ENCODE measurements at regions not wholly inside any gene's neighbourhood (a gene's known extent, or its start where the extent isn't known, plus 50 kb on each side); places are given as distances from the start of the nearest gene placed in this dataset.

DNA sequence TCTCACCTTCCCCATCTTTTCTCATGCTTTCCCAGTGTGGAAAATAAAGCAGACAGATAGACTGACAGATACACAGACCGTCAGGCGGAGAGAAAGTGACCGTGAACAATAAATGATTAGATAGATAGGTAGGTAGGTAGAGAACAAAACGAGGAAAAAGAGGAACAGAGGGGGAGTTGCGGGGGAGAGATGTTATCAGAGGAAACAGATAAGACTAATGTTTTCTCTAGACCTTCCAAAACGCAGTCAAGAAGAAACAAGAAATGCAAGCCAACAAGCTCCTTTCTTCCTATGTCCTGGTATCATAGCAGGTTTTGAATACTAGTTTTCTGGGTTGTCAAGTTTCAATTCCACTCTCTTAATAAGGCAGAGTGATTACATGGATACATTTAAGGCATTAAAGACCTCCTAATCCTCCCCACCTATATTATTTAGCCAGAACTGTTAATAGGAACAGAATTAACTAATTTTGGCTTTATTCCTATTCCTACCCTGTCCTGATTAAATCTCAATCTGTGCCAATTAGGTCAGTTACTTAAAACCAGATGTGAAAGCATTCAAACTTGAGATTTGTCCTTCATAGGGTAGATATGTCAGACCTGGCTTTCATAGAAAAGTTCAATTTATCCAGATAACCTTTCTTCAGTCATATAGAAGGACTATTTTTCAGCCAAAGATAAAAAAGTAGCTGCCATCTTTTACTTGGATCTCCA lies 89.0 kb upstream of the PTPRR start:
- no peak for DNase-seq (ENCODE audit: low spot score)

DNA sequence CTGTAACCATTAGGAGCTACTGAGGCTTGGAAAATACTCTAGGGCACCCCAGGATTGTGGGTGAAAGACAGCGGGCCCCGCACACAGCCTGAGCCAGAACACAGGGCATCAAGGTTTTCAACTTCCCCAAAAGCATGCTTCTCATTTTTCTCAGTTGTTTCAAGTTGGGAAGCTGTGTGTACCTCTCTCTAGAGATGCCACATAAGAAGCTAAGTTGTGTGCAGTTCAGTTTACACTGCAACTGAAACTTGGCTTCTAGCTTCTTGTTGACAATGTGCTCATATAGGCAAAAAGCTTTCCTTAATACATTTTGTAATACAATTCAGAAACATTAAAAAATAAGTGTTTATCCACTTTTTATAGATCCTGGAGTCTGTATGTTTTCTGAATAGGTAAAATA lies 88.1 kb upstream of the PTPRR start:
- DNase-seq (ENCODE audit: low spot score), result no peak

DNA sequence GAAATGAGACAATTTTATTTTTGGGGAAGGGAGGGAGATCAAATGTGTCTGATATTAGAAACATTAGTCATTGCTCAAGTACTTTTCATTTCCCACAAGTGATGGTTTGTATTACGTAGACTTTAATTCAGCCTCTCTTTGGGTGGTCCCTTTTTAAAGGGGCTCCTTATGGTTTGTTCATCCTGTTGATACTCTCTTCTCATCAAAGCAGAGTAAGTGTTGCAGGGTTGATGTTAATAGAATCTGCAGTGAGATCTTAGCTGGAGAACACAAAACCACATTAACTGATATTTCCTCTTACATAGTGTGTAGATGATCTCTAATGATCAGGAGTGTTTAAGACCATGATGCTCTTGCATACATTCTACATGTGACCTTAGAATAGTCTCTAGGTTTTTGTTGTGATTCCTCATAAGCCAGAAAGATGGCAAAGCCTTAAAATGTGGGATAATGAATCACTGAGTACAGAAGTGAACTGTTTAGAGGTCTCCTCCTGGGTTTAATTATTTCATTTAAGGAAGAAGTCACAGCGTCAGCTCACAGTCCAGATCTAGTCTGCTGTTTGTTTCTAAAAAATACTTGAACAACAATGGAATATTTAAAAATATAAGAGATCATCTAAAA lies 87.4 kb upstream of the PTPRR start:
- no peak for DNase-seq (ENCODE audit: low spot score)

DNA sequence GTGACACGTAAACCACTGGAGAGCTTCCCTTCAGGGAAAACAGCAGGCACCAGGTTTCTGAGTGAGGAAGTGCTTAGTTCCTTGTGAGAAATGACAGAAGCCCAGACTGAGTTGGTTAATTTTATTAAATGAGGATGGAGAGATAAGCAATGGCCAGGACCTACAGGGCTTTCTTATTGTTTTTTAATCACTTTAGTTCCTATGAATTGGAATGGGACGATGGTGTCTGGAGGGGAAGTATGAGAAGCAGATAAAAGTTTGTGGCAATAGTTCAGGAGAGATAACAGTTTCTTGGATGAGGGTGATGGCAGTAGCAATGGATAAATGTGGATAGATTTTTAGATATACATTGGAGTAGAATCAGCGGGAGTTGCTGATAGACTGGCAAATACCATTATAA lies 86.5 kb upstream of the PTPRR start:
- no peak for DNase-seq (ENCODE audit: low spot score)

DNA sequence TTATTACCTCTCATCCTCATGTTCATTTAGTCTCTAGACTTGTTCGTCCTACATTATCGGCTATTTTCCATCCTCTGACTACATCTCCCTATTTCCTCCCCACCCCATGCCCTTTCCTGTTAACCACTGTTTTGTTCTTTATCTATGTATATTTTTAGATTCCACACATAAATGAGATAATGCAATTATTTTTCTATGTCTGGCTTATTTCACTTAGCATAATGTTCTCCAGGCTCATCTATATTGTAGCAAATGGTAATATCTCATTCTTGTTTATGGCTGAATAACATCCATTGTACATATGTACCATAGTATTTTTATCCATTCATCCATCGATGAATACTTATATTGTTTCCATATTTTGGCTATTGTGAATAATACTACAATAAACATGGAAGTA lies 84.6 kb upstream of the PTPRR start:
- DNase-seq (ENCODE audit: low spot score), result no peak

DNA sequence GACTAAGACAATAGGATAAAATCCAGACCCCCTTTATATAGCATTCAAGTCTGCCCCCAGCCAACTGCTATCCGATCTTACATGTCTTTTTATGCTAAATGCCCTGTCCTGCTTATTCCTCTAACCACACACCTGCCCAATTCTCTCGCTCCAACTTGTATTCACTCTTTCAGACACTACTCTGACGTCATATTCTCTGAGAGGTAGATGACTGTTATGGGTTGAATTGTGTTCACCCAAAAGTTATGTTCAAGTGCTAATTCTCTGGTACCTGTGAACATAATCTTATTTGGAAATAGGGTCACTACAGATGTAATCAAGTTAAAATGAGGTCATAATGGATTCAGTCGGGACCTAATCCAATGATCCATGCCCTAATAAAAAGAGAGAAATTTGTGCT lies 84.0 kb upstream of the PTPRR start:
- DNase-seq (ENCODE audit: low spot score), result no peak

DNA sequence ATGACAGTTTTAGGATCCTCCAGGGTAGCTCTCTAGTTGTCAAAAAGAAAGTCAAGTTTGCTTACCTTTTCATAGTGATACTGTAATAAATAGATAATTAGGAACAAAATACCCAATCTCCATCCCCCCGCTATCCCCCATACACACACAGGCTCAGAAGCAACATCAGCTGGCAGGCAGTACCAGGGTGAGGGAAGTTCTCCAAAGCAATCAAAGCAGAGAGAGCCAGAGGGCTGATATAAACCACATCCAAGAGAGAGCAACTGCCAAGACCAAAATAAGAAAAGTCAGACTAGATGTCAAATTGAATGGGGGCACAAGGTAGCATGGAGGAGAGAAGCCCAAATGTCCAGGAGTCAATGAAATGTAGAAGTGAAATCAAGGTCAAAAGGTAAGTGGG lies 80.2 kb upstream of the PTPRR start:
- DNase-seq (ENCODE audit: low spot score), result no peak

DNA sequence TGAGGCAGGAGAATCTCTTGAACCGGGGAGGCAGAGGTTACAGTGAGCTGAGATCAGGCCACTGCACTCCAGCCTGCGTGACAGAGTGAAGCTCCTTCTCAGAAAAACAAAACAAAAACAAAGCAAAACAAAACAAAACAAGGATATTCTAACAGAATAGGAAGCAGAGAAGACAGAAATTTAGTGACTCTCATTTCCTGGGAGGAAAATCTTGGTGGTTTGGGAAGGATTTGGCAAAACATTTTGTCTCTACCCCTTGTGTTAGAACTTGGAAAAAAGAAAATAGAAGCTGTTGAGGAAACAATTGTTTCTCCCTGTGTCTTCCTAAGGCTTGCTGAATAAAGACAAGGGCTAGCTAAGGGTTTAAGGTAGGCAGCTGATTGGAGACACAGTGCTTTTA lies 79.7 kb upstream of the PTPRR start:
- DNase-seq (ENCODE audit: low spot score), result no peak

DNA sequence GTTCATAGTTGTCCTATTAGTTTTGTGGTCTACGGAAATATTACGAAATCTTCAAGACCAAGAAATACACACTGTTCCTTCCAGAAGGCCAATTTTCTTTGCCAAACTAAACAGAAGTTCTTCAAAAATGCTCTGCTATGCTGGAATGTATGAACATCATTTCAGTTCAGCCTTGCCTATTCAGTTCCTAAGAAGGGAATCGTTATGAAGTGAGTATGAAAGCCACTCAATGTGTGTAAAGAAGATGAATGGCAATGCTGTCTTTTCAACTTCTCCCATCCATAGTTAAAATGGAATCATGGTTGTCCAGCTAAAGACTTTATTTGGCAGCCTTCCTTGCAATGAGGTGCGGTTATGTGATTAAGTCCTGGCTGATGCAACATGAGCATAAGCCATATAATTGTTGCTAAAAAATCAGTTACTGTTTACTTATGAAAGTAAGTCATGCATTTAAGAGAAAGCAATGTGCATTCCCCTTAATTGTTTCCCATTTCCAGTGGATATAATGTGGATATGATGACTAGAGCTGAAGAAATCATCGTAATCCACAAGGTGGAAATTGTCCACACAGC lies 73.8 kb upstream of the PTPRR start:
- DNase-seq (ENCODE audit: low spot score), result peak; percentile 58

DNA sequence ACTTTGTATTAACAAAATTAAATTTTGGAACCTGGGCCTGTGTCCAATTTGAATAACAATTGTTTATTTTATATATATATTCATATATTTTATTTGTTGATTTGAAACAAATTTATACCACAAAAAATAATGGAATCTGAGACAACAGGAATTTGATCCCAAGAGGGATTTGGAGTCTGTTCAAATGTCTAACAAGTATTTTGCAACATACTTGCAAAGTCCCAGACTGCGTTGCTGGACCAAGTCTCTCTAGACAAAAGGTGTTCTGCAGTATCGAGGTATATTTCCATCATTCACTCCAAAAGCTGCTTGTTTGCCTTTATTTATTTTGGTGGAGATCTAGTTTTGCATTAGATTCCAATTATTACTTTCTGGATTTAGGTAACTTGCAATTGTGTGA lies 68.7 kb upstream of the PTPRR start:
- DNase-seq (ENCODE audit: low spot score), result no peak

DNA sequence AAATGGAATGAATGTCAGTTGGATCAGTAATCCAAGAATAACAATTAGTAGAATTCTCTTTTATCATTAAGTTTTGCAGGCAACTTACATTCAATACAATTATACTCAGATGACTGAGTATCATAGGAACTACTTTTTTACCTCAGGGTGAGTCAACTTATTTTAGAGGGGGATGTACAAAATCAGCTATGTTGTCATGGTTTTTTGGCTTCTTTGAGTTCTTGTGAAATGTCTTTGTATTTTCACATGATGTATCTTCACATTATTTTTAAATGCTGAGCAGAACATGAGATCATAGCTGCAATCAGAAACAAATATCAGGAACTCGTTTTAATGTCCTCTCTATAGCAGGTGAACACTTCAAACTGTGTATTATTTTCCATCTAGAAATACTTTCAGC lies 65.3 kb upstream of the PTPRR start:
- no peak for DNase-seq (ENCODE audit: low spot score)

DNA sequence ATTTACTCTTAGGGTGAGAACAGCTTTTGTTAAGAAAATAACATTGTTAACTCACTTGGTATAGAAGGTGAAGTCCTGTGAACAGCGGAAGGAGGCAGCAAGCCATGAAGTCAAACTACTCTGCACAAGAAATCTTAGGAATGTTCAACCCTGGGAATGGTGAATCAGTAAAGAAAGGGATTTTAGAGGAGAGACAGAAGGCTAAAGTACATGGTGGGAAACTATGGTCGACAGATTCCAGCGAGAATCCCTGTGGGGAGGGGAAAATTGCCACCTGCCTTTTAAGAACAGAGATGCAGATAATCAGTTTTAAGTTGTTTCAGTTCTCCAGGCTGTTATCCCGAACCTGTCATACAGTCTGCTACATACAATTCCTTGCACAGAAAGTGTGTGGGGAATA lies 63.2 kb upstream of the PTPRR start:
- no peak for DNase-seq (ENCODE audit: low spot score)

DNA sequence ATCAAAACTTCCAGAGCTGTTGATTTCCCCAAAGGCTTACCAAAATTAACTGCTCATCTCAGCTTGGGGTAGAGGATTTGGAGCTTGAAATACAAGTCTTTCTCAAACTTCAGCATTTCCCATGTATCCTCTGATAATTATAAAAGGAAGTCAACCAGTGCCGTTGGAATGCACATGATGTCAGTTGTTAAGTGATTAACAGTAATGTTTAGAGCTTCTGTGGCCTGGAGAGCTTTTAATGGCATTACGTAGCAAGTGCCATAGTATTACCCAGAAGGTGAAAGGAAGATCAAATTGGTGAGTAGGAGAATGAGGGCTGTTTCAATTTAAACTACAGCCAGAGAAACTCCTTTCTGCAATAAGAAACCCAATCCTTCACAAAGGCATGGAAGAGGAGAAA lies 62.5 kb upstream of the PTPRR start:
- DNase-seq (ENCODE audit: low spot score), result peak; percentile 19

DNA sequence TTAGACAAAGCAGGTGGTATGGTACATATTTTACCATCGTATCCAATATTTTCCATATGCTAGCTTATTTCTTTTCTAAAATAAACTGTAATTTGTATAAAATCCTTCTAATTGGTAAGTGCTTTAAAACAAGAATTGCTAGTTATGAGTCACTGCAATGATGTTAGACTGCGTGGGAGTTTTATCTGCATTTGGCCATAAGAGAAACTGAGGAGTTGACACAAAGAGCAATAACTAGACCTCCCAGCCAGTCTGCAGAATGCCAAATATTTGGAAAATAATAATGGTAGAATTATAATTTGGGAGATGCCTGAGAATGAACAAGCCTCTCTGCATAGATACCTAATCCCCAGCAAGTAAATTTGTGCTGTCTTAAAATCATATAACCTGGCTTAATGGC lies 61.7 kb upstream of the PTPRR start:
- DNase-seq (ENCODE audit: low spot score), result no peak

DNA sequence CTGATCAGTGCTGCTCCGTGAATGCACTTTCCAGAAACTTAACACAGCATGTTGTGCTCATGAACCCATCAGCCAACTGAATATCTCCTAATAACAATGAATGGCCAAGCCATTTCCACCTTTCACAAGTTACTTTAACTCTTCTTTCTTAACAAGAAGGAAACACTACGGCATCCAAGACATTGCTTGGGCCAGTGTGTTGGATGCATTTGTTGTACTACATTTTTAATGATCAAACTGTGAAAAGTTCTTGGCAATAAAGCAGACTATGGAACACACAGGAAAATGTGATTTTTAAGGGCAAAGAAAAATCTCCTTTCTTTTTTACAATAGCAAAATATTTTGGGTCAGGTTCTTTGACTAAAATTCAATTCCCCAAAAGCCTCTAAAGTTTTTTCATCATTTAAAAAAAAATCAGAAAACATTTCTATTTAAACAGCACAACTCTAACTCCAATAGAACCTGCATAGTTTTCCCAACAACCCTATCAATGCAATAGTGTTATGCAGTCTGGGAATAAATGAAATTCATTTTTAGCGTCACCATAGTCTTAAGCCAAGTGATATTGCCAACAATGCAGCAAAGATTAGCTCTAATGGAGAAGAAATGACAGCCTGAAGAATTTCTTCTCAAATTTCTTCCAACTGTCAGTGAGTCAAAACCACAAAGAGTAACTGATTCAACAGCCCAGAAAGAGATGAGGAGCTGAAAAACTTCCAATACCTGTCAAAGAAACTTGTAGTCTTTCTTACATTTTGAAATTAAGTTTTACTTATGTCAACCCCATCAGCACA lies 50.7 kb upstream of the PTPRR start:
- DNase-seq (ENCODE audit: low spot score), result no peak

All from AG08395 (cell line).